Thyroid gland (tissue), 4 donors: ENCODE measurements at regions not wholly inside any gene's neighbourhood (a gene's known extent, or its start where the extent isn't known, plus 50 kb on each side); places are given as distances from the start of the nearest gene placed in this dataset.

Source experiments
- DNase-seq, 2 donors: peaks; one replicate each; pipeline ENCODE4 v3.0.0-alpha.2; 2019
- H3K27ac ChIP-seq, 3 donors: fragments of 200-600 bp; sonication (generic); 1 replicate in 2 of 3; 2 replicates in 1 of 3; pipeline ENCODE4 v1.5.1; 2016 to 2019; ENCODE audit warnings: mild to moderate bottlenecking in 1 of 3, moderate library complexity in 1 of 3
- H3K27me3 ChIP-seq: fragments of 200-600 bp; sonication (generic); one replicate; pipeline ENCODE4 v1.5.1; 2019
- H3K36me3 ChIP-seq, 2 donors: fragments of 200-600 bp; sonication (generic); one replicate each; pipeline ENCODE4 v1.5.1; 2016 to 2019
- H3K4me1 ChIP-seq, 2 donors: fragments of 200-600 bp; sonication (generic); one replicate each; pipeline ENCODE4 v1.5.1; 2017 to 2019
- H3K4me3 ChIP-seq, 3 donors: fragments of 200-600 bp; sonication (generic); replicated peaks in 1 of 3; 1 replicate in 2 of 3; 2 replicates in 1 of 3; pipeline ENCODE4 v1.5.1; 2016; ENCODE audit warnings: mild to moderate bottlenecking in 1 of 3
- H3K9me3 ChIP-seq: fragments of 200-600 bp; sonication (generic); one replicate; pipeline ENCODE4 v1.5.1; 2017
- CTCF ChIP-seq, 6 experiments: fragments of 200-600 bp in 3 of 6; fragments of 450-650 bp in 3 of 6; sonication (generic) in 3 of 6; IDR thresholded peaks; one replicate each; pipeline ENCODE4 v1.5.1; 2016 to 2019; ENCODE audit warnings: antibody characterized with exemption in 6 of 6, mild to moderate bottlenecking in 2 of 6, inconsistent platforms in 1 of 6, moderate library complexity in 1 of 6
- POLR2A ChIP-seq, 2 donors: fragments of 450-650 bp; IDR thresholded peaks; one replicate each; pipeline ENCODE4 v1.6.1; 2017; ENCODE audit warnings: antibody characterized with exemption in 2 of 2, mild to moderate bottlenecking in 2 of 2, moderate library complexity in 1 of 2
- WGBS, 2 donors: methylation state at CpG; one replicate each; pipeline ENCODE4 v1.1.5; 2017; 5-methylcytosine and 5-hydroxymethylcytosine counted together
- intact Hi-C: fragments of 100-400 bp; cut with DNase I; formaldehyde crosslinking; loops from one replicate; pipeline ENCODE4 v1.15.1; 2023

GRCh38 chr10:56624082-56624481 lies 263.0 kb upstream of the ZWINT start:
- Histone ChIP-seq H3K4me1 (no peaks in the 10 kb centered on the region), H3K27me3 (no peaks in the 10 kb centered on the region), H3K27ac (no peak overlapping the region), H3K4me3 (no peak overlapping the region), H3K36me3 (no peaks in the 10 kb centered on the region), H3K9me3 (no peaks in the 10 kb centered on the region)
- TF ChIP-seq CTCF (IDR thresholded peaks at IDR 0.05) (no peak), POLR2A (IDR thresholded peaks at IDR 0.05) (no peak)
- no peak for DNase-seq
- intact Hi-C loops: no loop called here

- no peaks in the 10 kb centered on the region for H3K36me3 ChIP-seq
- H3K4me1 ChIP-seq: no peaks in the 10 kb centered on the region
- no peaks in the 10 kb centered on the region for H3K9me3 ChIP-seq
- 70 to 75% methylated on average over 2 of the region's 2 CpGs for WGBS, 2 donors
- H3K27me3 ChIP-seq: no peaks in the 10 kb centered on the region
- H3K27ac ChIP-seq: no peak overlapping the region
- TF ChIP-seq CTCF (IDR thresholded peaks at IDR 0.05) (no peak), POLR2A (IDR thresholded peaks at IDR 0.05) (no peak)
- DNase-seq: no peak
- intact Hi-C loops: no loop called here
- no peak overlapping the region for H3K4me3 ChIP-seq
Observed at GRCh38 chr10:56623064-56623463, 262.0 kb upstream of the ZWINT start.

- TF ChIP-seq CTCF (IDR thresholded peaks at IDR 0.05) (no peak), POLR2A (IDR thresholded peaks at IDR 0.05) (no peak)
- WGBS, 2 donors: 77 to 83% methylated on average over 2 of the region's 2 CpGs
- intact Hi-C loops: no loop called here
- Histone ChIP-seq H3K27me3 (no peaks in the 10 kb centered on the region), H3K27ac (no peak overlapping the region), H3K36me3 (no peaks in the 10 kb centered on the region), H3K4me3 (no peak overlapping the region), H3K9me3 (no peaks in the 10 kb centered on the region), H3K4me1 (no peaks in the 10 kb centered on the region)
- DNase-seq: no peak
Observed at GRCh38 chr10:56622335-56622973, 261.4 kb upstream of the ZWINT start.

GRCh38 chr10:56606202-56606601 lies 245.1 kb upstream of the ZWINT start:
- DNase-seq: no peak
- Histone ChIP-seq H3K4me3 (no peak overlapping the region), H3K9me3 (no peaks in the 10 kb centered on the region), H3K4me1 (no peaks in the 10 kb centered on the region), H3K27ac (no peak overlapping the region), H3K36me3 (no peaks in the 10 kb centered on the region), H3K27me3 (no peaks in the 10 kb centered on the region)
- intact Hi-C loops: no loop called here
- WGBS, 2 donors: 84 to 87% methylated on average over 1 of the region's 1 CpG
- TF ChIP-seq POLR2A (IDR thresholded peaks at IDR 0.05) (no peak), CTCF (IDR thresholded peaks at IDR 0.05) (no peak)

- WGBS, 2 donors: 9 to 10% methylated on average over 5 to 8 of the region's 8 CpGs
- TF ChIP-seq POLR2A (IDR thresholded peaks at IDR 0.05): no peak
- no peak for TF ChIP-seq CTCF (IDR thresholded peaks at IDR 0.05)
- intact Hi-C loops: no loop called here
Observed at GRCh38 chr10:56605051-56605450, 244.0 kb upstream of the ZWINT start.

More at GRCh38 chr10:56605051-56605450, 244.0 kb upstream of the ZWINT start:
- H3K36me3 ChIP-seq: no peaks in the 10 kb centered on the region
- no peak overlapping the region for H3K4me3 ChIP-seq
- DNase-seq: no peak
- no peaks in the 10 kb centered on the region for H3K4me1 ChIP-seq
- no peak overlapping the region for H3K27ac ChIP-seq
- no peaks in the 10 kb centered on the region for H3K27me3 ChIP-seq
- no peaks in the 10 kb centered on the region for H3K9me3 ChIP-seq
